Glomerular visceral epithelial cell (primary cell): ENCODE measurements at regions not wholly inside any gene's neighbourhood (a gene's known extent, or its start where the extent isn't known, plus 50 kb on each side); places are given as distances from the start of the nearest gene placed in this dataset.
A peak's percentile ranks its signal among the peaks of the same experiment; 100 is the strongest.

Experiments used
- DNase-seq: peaks from one replicate; pipeline ENCODE4 v3.0.0-alpha.2; 2016; ENCODE audit errors: extremely low spot score

DNA sequence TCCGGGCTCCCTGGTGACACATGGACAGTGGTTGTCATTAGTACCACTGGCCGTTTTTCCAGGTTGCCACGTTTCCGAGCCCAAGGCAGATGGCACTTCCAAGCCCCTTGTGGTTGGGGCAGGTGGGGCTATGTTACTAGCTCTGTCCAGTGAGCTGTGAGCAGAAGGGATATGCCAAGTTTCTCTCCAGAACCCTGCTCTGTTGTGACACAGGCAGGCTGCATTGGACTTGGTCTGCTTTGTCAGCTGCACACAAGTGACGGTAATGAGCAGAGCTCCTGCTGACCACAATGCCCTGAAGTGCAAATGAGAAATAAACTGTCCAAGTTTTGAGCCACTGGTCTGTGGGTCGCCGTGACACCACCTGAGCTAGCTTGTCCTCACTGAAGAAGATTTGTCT lies 118.8 kb downstream of the GYPC start:
- no peak for DNase-seq

DNA sequence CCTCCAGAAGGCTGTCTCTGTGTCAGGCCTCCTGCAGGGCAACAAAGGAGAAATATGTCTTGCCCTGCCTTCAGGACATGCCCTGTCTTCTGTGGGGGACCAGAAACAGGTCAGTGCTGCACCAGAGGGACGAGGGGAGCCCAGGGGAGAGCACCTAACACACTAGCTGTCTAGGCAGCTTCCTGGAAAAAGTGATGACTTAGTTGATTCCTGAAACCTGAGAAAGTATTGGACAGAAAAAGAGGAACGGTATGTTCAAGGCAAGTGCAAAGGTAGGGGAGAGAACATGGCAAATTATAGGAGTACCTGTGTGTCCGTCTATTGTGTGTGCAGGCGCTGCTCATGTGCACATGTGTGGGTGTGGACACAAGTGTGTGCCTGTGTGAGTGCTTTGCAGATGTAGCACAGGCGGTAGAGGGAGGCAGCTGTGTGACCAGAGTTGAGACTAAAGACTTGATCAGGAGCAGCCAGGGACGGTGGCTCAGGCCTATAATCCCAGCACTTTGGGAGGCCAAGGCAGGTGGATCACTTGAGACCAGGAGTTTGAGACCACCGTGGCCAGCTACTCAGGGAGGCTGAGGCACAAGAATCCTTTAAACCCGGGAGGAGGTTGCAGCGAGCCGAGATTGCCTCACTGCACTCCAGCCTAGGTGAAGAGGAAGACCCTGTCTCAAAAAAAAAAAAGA lies 119.5 kb downstream of the GYPC start:
- no peak for DNase-seq

DNA sequence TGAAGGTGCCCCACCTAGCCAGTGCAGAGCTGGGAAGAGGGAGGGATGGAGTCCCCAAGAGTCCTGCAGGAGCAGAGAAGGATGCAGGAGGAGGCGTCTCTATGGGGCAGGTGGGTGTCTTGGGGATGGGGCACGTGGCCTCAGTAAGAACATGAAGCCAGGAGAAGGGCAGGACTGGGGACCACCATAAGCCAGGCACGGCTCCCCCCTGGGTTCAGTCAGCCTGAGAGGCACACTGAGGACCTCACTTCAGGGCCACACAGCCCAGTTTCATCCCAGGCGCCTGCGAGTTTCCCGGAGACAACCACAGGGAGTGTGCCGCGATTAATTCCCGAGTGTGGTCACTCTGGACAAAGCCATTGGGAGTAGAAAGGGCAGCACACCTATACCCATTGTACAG lies 120.3 kb downstream of the GYPC start:
- DNase-seq, result no peak

DNA sequence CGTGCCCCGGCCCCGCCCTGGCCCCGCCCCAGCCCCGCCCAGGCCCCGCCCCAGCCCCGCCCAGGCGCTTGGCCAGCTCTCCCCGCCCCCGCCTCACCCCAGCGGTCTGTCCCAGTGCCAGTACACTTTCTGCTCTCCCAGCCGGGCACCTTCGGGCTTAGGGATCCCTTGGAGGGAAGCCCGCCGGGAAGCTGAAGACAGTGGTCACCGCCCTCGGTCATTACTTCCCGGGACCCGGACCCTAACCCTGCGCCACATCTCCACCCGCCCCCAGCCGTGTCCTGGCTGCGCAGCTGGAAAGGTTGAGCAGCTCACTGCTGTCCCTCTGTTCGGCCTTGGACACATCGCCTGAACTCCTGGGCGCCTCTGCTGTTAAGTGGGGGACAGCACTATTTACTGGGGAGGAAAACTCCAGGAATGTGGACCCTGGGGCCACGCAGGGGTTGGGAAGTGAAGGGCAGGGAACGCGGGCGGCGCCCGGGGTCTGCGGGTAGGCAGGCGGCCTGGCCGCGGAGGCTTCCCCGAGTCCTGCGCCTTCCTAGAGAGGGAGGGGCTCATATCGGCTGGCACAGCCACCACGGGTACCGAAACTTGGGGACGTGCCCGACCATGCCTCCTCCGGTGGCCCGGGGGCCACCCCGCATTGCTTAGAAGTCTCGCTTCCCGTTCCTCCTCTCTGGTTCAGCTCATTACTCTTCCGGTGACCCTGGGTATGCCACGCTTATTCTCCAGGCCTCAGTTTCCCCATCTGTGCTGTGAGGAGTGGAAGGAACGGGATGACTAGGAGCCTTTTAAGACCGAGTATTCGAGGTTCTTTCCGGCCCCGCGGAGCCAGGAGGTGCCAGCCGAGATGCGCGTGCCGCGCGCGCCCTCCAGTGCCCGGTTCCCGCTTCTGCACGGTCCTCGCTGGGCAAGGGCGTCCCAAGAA lies 121.0 kb downstream of the GYPC start:
- peak; percentile 62 for DNase-seq

DNA sequence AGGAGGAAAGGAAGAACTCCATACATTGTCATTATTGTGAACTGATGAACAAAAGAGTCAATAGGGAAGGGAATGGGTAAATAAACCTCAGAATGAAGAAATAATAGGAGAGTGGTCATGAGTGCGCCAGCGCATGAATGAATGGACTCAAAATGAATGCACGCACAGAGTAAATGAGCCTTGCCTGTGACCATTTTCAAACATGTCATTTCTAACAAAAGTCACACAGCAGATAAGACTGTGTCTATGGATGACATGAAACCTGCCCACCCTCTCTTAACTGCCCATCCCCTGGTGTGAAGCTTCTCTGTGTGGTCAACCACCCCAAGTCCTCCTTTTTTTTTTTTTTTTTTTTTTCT lies 121.1 kb upstream of the TEX51 start:
- no peak for DNase-seq

DNA sequence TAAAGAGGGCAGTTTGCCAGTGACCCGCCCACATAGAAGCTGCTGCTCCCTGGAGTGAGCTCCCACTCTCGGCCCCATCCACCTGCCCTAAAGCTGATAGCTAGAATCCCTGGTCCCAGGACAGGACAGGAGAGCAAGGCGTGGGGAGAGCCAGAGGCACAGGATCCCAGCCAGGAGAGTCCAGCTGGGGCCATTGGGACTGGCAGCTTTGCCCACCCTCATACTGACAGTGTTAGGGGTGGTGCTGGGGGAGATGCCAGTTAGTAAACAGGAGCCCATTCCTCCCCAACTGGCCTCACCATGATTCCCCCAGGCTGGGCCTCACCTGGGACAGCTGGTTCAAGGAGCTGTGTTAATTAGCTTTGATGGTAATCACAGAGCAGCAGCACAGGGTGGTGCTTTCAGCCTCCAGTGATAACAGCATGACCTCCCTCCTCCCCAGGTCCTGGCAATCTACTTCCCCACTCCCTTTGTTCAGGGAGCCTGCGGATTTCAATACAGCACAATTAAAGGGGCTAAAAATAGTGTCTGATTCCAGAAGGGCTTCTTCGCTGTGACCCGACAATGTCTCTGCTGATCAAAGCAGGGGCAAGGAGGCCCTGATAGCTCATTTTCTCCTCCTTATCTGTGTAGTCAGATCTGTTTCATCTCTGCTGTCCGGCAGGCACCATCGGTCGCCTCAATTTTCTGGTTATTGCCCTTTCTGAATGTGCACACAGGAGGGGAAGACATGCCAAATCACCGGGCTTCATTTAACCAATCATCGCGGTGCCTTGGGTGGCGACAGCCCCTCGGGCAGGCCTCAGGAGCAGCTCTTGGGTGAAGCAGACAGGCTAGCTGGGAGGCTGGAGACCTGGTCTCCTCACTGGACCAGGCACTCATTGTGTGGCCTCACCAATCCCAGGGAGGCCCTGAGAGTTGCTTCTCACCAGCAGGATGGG lies 119.9 kb upstream of the TEX51 start:
- no peak for DNase-seq

DNA sequence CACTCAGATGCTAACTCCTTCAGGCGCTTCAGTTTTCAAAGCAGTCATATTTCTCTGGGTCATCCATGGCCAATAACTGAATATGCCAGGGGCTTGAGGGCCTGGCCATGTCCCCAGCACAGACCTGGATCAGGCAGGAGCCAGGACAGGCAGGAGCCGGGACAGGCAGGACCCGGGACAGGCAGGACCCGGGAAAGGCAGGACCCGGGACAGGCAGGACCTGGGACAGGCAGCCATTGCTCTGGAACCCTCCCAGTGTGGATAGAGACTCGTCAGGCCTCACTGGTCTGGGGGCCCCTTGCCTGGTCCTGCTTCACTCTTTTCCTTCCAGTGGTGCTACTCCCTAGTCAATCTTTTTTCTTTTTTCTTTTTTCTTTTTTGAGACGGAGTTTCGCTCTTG lies 117.5 kb upstream of the TEX51 start:
- DNase-seq, result no peak

DNA sequence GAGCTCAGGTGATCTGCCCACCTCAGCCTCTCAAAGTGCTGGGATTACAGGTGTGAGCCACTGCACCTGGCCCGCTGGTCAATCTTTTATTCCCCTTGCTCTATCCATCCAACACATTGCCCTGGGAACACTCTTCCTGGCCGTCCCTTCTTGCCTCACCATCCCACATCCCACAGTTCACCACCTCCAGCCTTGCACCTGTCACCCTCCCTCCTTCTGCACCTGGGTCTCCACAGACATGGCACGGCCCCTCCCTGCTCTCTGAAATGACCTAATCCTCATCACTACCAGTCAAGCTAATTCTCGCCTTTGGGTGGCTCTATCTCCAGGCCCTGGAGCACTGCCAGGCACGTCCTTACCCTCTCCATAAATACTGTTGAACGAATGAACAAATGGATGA lies 116.9 kb upstream of the TEX51 start:
- no peak for DNase-seq

DNA sequence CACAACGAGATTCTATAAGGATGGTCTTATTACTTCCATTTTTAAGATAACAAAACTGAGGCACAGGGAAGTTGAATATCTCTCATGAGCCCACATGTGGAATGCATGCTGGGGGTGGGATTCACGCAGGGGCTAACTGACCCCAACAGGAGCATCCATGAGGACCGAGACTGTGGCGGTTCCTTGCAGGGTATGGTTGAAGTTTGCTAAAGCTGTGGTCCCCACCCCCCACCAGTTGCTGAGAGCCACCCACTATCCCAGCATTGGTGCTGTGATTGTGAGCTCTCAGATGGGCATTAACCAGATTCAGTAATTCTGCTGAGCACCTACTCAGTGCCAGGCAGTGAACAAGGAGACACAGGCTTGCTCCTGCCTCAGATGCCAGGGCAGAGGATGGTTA lies 116.0 kb upstream of the TEX51 start:
- no peak for DNase-seq

DNA sequence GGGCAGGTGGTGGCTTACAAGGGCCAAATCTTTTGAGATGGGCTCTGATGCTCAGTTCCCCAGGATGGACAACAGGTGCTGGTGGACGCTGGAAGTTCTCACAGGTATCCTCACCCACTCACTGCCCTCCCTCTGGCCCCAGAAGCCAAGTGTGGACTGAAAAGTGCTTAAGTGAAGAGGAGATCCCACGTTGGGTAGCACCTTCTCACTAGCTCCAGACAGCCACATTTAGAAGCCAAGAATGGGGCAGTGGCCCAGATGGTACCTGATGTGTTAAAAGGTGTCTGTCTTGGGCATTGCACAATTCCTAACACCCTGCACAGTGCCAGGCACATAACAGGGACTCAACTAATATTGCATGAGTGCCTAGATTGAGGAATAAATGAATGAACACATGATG lies 115.3 kb upstream of the TEX51 start:
- no peak for DNase-seq

DNA sequence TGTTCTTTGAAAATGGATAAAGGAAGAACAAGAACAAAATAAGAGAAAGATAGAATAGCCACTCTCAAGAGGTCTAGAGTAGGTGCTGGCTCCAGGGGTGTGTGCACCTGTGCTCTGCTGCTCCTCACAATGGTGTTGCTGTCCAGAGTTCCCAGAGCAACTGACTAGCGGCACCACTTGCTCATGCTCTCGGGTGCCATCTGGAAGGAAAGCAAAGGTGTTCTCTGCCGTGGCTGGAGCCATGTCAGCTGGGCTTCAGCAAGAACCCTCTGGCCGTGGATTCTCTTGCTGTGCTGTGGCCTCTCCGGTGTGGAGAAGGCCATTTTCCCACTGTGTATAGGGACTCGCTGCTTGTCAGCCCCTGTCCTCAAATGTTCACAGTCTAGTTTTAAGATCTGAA lies 114.6 kb upstream of the TEX51 start:
- no peak for DNase-seq

DNA sequence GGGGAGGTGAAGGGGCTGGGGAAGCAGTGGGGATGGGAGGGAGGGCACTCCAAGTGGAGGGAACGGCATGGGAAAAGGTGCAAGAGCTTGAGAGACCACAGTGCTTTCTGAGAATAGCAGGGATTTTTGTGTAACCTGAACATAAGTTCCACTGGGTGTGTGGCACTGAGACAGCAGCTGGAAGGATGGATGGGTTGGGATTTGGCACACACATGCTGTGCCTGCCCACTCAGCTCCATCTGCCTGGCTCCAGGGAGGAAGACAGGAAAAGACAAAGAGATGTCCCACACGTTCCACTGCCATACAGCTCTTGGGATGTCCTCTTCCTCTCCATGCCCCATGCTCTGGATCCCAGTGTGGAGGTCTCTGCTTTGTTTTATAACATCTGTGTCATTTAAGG lies 114.1 kb upstream of the TEX51 start:
- no peak for DNase-seq

DNA sequence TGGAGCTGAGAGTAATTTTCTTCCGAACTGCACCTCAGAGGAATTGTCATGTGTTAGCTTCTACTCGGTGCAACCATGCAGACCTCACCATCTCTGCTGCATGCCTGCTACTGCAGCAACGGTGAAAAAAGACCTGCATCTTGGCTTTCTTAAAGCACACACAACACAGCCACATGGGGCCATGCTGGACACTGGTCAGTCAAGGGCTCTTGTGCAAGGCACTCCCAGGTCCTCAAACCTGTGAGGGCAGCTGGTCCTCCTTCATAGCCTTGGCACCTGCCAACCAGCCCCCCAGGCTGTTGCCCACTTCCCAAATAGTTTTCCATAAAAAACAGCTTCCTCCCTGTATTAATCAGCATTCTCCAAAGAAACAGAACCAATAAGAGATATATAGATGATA lies 113.5 kb upstream of the TEX51 start:
- DNase-seq, result no peak

DNA sequence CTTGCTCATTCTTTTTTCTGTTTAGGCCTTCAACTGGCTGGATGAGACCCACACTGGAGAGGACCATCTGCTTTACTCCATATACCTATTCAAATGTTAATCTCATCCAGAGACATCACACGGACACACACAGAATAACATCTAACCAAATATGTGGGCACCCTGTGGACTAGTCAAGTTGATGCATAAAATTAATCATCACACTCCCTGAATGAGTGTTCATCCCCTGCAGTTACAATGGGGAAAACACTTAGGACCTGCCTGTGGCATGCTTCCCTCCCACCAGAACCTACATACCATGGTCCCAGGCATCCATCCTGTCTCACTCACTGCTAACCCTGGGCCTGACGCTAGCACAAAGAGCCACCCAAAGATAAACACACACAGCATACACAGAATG lies 112.8 kb upstream of the TEX51 start:
- DNase-seq, result no peak

DNA sequence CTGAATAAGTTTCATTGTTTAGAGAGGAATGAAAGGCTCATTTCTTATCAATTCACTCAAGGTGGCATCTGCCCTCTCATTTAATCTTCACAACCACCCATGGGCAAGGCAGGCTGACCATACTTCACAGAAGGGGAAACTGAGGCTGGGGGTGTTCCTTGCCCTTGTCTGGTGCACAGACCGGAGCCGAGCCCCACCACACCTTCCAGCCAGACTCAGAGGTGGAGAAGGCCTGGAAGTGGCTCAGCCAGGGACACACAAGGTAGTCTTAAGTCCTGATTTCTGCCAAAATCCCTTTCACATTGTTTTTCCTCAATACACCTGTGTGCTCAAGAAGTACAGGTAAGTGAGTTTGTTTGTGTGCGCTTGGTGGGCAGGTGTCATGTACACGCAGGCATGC lies 111.9 kb upstream of the TEX51 start:
- DNase-seq, result no peak

DNA sequence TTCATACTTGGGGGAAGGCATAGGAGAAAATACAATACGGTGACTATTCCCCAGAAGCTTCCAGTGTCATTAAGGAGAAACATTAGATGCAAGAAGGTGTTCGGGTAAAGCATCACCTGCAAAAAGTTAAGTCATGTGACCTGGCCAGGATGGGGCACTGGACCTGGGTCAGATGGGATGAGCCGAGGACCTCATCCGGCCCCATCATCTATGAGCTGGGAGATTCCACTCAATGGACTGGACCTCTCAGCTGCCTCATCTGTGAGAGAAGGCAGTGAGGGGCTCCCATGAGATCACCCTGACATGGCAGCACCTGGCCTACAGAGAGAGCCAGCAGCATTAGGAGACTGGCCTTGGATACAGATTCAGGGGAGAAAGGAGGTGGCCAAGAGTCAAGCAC lies 111.4 kb upstream of the TEX51 start:
- DNase-seq, result no peak

DNA sequence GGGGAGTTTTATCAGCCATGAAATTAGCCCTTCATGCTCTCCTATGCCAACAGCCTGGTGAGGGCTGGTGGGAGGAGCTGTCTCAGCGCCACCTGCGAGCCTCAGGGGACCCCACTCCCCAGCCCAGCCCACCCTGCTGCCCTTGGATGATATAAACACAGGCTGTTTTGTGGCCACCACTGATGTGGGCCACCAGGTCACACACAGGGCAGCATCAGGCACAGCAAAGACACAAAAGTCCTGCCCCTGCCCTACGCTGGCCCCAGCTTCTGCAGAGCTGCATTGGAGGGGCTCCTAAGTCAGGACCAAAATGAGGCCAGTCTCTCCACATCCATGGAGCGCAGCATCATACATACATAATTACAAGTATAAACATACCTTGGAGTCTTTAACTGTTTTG lies 110.6 kb upstream of the TEX51 start:
- no peak for DNase-seq

DNA sequence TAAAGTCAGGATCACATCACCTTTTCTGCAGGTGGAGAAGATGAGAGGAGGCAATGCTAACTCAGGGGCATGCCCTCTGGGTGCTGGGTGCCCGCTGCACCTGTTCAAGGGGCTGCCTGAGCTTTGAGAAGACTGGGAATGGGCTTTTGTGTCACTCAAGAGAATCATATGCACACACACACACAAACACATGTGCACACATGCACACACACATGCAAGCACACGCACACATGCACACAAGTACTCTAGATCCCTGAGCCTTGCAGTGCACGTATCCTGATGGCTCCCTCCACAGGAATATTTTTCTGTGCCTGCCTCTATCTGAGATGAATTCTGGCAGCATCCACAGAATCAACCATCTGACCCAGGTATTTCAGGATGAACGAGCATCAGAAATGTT lies 110.0 kb upstream of the TEX51 start:
- no peak for DNase-seq

DNA sequence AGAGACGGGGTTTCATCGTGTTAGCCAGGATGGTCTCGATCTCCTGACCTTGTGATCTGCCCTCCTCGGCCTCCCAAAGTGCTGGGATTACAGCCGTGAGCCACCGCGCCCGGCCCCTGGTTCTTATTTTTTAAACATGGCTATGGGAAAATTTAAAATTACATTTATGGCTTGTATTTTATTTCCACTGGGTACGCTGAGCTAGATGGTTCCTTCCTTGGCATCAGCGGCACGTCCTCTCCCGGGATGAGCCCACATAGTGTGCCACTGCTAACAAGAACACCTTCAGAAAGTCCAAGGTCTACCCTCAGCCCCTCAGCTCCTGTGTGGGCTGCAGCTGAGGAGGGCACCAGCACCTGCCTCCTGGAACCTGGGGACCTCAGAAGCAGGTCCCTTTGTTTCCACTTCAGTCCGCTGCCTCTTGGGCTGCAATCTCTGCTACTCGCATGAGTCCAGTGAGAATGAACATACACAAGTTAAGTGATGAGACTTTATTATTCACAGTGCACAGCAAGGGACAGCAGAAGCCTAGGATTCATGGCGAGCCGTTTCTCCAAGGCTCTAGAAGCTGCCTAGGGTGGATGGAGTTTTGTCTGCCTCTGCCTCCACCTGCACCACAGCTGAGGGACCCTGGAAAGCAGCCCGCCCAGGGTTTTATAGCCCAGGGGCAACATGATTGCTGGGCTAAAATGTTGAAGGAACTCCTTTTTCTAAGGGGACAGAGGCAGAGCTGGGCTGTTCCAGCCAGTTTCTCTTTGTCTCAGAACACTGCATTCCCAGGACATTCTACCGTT lies 107.5 kb upstream of the TEX51 start:
- no peak for DNase-seq

DNA sequence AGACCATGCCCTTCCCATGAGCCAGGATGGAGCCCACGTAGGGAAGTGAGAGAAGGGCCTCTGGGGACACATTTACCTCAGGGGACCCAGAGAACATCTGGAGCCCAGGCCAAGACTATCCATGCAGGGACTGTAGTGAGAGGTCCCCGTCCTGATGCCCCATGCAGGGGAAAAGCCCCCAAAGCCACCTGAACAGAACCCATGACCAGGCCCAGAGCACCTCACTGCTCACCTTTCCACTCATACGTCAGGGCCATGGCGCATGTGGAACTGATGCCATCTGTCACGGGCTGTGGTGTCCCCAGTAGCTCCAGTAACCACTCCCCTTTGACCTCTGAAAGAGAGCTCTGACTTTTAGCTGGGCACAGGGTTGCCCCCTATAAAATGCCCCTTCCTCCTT lies 106.5 kb upstream of the TEX51 start:
- no peak for DNase-seq

DNA sequence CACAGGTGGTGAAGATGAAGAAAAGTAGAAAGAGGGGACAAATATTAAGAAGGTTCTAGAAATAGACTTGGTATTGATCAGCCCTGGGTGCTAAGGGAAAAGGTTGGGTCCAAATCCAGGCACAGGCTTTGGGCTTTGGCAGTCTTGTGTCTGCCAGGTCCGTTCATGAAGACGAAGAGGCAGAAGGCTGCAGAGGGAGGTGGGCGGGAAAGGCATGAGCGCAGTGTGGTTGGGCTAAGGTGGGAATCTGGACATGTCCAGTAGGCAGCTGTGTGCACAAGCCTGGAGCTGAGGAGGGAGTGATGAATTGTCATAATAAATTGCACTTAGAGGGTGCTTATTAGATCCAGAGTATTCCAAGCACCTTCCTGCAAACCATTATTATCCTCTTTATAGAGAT lies 105.7 kb upstream of the TEX51 start:
- DNase-seq, result no peak
